NOMO-1 treated with dmso at 0.1 percent for 144 hours (cell line): ENCODE measurements at regions not wholly inside any gene's neighbourhood (a gene's known extent, or its start where the extent isn't known, plus 50 kb on each side); places are given as distances from the start of the nearest gene placed in this dataset.

Source experiments
- DNase-seq: peaks from one replicate; lab custom pipeline; 2025; ENCODE audit not compliant: unreplicated experiment; lab: John Stamatoyannopoulos, UW

DNA sequence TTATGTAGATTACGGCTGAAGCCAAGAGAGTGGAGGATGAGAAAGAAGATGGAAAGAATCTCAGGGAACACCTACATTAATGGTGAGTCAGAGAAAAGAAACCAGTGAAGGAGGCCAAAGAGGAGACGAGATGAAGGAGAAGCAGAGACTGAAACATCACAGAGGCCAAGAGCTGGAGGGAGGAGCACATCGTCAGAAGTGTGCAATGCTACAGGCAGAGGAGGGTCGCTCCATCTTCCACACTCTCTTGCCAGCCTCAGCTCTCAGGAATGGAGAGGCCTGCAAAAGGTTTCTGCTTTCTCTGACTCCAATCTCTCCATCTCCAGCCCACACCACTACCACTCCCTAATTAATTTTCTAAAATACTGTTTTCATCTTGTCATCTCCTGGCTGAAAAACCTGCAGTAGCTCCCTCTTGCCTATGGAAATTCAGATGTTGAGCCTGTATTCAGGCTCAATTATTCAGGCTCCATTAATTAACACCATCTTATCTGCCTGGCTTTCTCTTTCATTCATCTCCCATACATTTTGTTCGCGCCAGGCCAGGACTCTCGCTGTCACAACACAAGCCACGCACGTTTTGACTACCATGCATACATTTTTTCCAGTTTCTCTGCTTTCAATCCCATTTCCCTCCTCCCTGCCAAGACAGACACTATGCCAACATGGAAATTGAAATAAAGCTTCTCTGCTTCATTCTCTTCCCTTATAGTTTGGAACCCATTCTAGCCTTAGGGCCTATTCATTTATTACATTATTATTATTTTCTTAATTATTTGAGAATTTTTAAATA lies 165.8 kb downstream of the INHBA start:
- no peak for DNase-seq

GRCh38 chr7:41536122-41536872 lies 166.6 kb downstream of the INHBA start:
- no peak for DNase-seq

DNA sequence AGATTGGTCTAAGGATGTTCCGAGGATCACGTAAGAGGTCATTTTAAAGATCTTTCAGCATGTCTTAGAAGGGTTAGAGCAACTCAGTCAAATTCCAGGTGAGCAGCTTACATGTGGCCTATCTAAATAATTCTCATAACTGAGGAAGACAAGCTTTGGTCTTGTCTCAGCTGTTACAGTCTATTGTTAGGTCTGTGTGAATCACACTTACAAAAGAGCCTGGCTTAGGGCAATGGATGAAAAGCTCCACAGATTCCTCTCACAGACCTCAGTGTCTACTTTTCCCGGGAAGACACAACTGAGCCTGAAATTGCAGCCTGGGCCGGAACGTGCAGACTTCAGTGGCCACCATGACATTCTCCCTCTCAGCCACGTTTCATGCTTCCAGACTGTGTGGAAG lies 173.1 kb downstream of the INHBA start:
- DNase-seq: no peak

- DNase-seq: no peak
These were observed 178.0 kb downstream of the INHBA start for GRCh38 chr7:41524876-41525275.

- no peak for DNase-seq
These were observed 182.4 kb downstream of the INHBA start for GRCh38 chr7:41520445-41520844.

- no peak for DNase-seq
These were observed 185.1 kb downstream of the INHBA start for GRCh38 chr7:41517771-41518170.

DNA sequence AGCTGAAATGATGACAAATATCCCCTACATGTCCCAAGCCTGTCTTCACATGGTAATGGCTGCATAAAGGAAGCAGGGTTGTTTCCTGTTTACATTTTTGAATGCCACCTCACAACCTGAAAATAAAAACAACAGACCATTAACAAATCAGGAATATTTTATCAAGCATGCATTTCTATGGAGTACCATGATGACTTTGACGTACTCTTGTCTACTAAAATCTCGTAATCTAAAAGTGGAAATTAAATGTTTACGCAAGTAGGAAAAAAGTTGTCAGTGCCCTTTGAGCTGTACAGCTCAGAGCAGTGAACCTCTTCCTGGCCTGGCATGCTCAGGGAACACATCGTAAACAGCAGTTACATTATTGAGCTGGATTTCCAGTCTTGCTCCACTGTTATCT lies 194.1 kb downstream of the INHBA start:
- DNase-seq: no peak

- DNase-seq: no peak
These were observed 195.1 kb downstream of the INHBA start for GRCh38 chr7:41507686-41508268.

GRCh38 chr7:41504214-41504980 lies 198.5 kb downstream of the INHBA start:
- DNase-seq: no peak

DNA sequence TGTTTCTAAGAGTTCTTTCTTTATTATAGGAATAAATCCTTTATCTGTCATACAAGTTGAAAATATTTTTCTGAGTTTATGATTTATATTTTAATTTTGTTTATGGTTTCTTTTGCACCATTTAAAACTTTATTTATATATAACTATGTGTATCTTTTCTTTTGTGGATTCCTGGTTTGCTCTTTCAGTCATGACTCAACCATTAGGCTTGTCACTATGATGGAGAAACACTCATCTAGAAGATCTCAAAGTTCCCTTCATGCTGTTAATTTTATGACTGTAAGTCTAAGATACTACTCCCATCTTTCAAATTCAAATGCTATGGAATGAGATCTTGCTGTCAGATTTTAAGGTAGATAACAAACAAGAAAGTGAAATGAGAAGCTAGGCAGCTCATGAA lies 199.5 kb downstream of the INHBA start:
- DNase-seq: no peak

DNA sequence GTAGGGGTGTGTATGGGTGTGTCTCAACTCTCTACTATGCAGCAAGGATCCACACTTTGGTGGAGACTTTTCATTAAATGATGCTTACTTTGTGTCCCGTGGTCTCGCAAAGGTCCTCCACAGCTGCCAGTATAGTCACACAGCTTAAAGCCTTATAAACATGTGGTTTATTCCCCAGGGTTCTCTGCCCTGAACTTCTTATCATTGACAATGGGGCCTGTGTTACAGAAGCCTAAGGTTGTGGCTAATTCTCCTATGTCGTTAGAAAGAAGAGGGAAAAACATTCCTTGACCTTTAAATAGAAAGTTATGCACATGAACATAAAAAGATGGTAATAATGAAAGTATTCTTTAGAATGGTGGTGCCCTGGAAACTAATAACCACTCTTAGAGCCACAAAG lies 201.4 kb downstream of the INHBA start:
- DNase-seq: no peak

DNA sequence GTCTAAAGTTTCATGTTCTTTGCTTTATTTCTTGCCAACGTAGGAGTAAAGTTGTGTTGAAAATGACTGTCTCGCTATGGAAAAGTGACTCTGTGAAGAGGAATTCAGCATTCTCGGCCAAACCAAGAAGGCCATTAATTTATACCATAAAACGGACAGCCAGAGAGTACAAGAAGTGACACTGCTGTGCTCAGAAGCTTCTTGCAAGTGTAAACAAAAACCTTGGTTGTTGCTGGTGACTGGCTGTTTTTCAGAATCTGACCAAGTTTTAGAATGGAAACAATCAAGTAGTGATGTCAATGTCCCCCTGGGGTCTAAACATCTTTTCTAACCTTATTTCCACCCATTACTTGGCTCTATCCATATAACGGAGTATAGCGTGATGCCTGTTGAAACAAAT lies 201.9 kb downstream of the INHBA start:
- no peak for DNase-seq

DNA sequence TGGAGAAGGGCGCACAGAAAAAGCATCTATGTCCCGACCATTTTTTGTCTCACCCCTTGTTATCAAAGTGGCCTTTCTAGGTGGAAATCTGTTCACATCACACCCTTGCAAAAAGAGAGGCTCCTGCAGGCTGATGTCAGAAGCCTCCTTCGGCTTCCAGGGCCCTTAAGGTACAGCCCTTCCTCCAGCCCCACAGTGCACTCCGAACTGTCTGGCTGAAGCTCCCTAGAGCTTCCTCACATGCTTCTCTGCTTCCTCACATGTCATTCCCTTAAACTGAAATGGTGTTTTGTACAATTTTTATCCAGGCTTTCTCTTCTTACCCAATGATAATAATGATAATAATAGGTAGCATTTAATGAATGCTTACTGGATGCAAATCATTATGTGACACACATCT lies 210.3 kb downstream of the INHBA start:
- DNase-seq: no peak

- no peak for DNase-seq
These were observed 210.9 kb downstream of the INHBA start for GRCh38 chr7:41491883-41492471.

DNA sequence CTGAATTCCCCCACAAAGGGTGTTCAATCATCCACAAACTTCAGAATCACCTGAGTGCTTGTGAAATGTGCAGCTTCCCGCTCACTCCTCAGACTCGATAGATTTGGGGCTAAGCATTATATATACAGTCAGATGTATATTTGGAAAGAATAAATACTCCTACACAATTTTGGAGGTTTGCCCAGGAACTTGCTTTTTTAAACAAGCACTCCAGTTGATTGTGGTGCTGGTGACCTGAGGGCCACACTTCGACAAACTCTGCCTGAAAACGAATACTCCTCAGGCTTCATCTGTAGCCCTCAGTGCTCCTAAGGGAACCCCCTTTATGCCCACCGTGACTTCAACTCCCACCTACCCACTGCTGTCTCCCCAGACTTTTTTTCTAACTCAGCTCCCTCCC lies 211.6 kb downstream of the INHBA start:
- DNase-seq: no peak

- DNase-seq: no peak
These were observed 213.0 kb downstream of the INHBA start for GRCh38 chr7:41489885-41490284.

- DNase-seq: no peak
These were observed 215.5 kb downstream of the INHBA start for GRCh38 chr7:41487229-41487940.

GRCh38 chr7:41481353-41481752 lies 221.5 kb downstream of the INHBA start:
- no peak for DNase-seq

GRCh38 chr7:41478187-41478586 lies 224.7 kb downstream of the INHBA start:
- no peak for DNase-seq

GRCh38 chr7:41476460-41476803 lies 226.5 kb downstream of the INHBA start:
- peak; percentile 7 for DNase-seq
